Panc1 (cell line): ENCODE measurements at regions not wholly inside any gene's neighbourhood (a gene's known extent, or its start where the extent isn't known, plus 50 kb on each side); places are given as distances from the start of the nearest gene placed in this dataset.

Experiments used
- ATAC-seq: fragments of 200-7000 bp; cut with Tn5 transposase; 2 replicates; pipeline ENCODE4 v1.9.1; 2020; ENCODE audit warnings: mild to moderate bottlenecking, moderate library complexity
- BruUV-seq: library from RNA; stranded (reverse); fragments of 400-500 nt; replicated peaks from 2 replicates; lab custom pipeline; 2021; lab: Mats Ljungman, UMichigan
- CTCF ChIA-PET: fragments of 300-600 bp; sonication (Branson Sonifier 250); formaldehyde crosslinking; loops from one replicate; lab custom pipeline; 2022; ENCODE audit warnings: antibody characterized with exemption; lab: Charles Lee
- POLR2A ChIA-PET: fragments of 300-600 bp; sonication (Branson Sonifier 250); formaldehyde crosslinking; loops from one replicate; lab custom pipeline; 2022; ENCODE audit warnings: antibody characterized with exemption; lab: Charles Lee
- DNase-seq: peaks from one replicate; pipeline ENCODE4 v3.0.0-alpha.2; 2010; ENCODE audit warnings: low read depth, low spot score
- H3K27ac ChIP-seq: 2 replicates; pipeline ENCODE4 v1.5.1; 2011; ENCODE audit warnings: mild to moderate bottlenecking, low read length, inconsistent platforms
- H3K27me3 ChIP-seq: fragments of 200-500 bp; sonication (Bioruptor generic); 2 replicates; pipeline ENCODE4 v1.6.0; 2014; ENCODE audit warnings: low read length, inconsistent platforms; ENCODE audit not compliant: control insufficient read depth, insufficient read depth
- H3K36me3 ChIP-seq: fragments of 200-500 bp; sonication (Bioruptor generic); 2 replicates; pipeline ENCODE4 v1.5.1; 2014; ENCODE audit warnings: inconsistent platforms, mild to moderate bottlenecking, low read length, moderate library complexity; ENCODE audit not compliant: control insufficient read depth, insufficient read depth
- H3K4me1 ChIP-seq: 2 replicates; pipeline ENCODE4 v1.5.1; 2011; ENCODE audit warnings: inconsistent platforms, mild to moderate bottlenecking, low read length, moderate library complexity; ENCODE audit not compliant: control insufficient read depth, insufficient read depth
- H3K4me3 ChIP-seq, 2 experiments: 2 replicates each; pipeline ENCODE4 v1.5.1; 2011 to 2012; ENCODE audit warnings: low read depth in 2 of 2, low read length in 2 of 2, mild to moderate bottlenecking in 2 of 2, inconsistent platforms in 1 of 2, moderate library complexity in 1 of 2
- H3K9me3 ChIP-seq: fragments of 200-500 bp; sonication (Bioruptor generic); 2 replicates; pipeline ENCODE4 v1.5.1; 2014; ENCODE audit warnings: low read depth, mild to moderate bottlenecking, inconsistent platforms, low read length, moderate library complexity; ENCODE audit not compliant: control insufficient read depth, insufficient read depth
- CTCF ChIP-seq: fragments of 450-650 bp; IDR thresholded peaks from 2 replicates; pipeline ENCODE4 v1.5.1; 2017; ENCODE audit warnings: mild to moderate bottlenecking
- POLR2AphosphoS5 ChIP-seq: IDR thresholded peaks from 2 replicates; pipeline ENCODE4 v1.6.1; 2012; ENCODE audit warnings: mild to moderate bottlenecking, low read depth, low read length, moderate library complexity
- REST ChIP-seq, 2 experiments: IDR thresholded peaks; 2 replicates each; pipeline ENCODE4 v1.6.1; 2011 to 2012; ENCODE audit warnings: low read depth in 2 of 2, control low read depth in 1 of 2, low read length in 1 of 2, mild to moderate bottlenecking in 1 of 2, moderate library complexity in 1 of 2; ENCODE audit not compliant: insufficient read depth in 1 of 2
- SIN3A ChIP-seq: IDR thresholded peaks from 2 replicates; pipeline ENCODE4 v1.6.1; 2012; ENCODE audit warnings: low read depth, mild to moderate bottlenecking, low read length, moderate library complexity, borderline replicate concordance; ENCODE audit not compliant: insufficient read depth
- TCF7L2 ChIP-seq: IDR thresholded peaks from 2 replicates; pipeline ENCODE4 v1.6.1; 2011; ENCODE audit warnings: mild to moderate bottlenecking, low read depth, low read length, inconsistent platforms
- in situ Hi-C: cut with HindIII; loops from 2 replicates; pipeline ENCODE4 v1.10.0; 2016; ENCODE audit warnings: low sequenced_read_pairs, low pct_unique_long_range_greater_than_20kb
- intact Hi-C: fragments of 100-400 bp; cut with micrococcal nuclease; formaldehyde crosslinking; loops from one replicate; pipeline ENCODE4 v1.10.0; 2022; ENCODE audit not compliant: unreplicated experiment

GRCh38 chrX:143363419-143363818 is 153.9 kb downstream of the SPANXN3 start:
- no peak for TF ChIP-seq REST (IDR thresholded peaks at IDR 0.05; ENCODE audit: insufficient read depth in 1 of 2, low read depth in 2 of 2, low read length in 1 of 2)
- no peak for TF ChIP-seq TCF7L2
- no peak for TF ChIP-seq POLR2AphosphoS5
- TF ChIP-seq CTCF: no peak
- TF ChIP-seq SIN3A: no peak
- no peak overlapping the region for H3K27ac ChIP-seq
- CTCF ChIA-PET: no interaction called here
- H3K9me3 ChIP-seq: no peaks in the 10 kb centered on the region
- no peak overlapping the region for H3K4me3 ChIP-seq
- ATAC-seq (no peak), DNase-seq (no peak)
- in situ Hi-C loops (no loop called here), intact Hi-C loops (no loop called here)
- BruUV-seq: no TSS peak
- H3K4me1 ChIP-seq: no peaks in the 10 kb centered on the region
- POLR2A ChIA-PET: no interaction called here
- no peaks in the 10 kb centered on the region for H3K36me3 ChIP-seq
- no peaks in the 10 kb centered on the region for H3K27me3 ChIP-seq

GRCh38 chrX:143340190-143340589 is 177.1 kb downstream of the SPANXN3 start:
- no peak overlapping the region for H3K4me3 ChIP-seq
- H3K9me3 ChIP-seq: no peaks in the 10 kb centered on the region
- CTCF ChIA-PET: no interaction called here
- in situ Hi-C loops: no loop called here
- no peak for ATAC-seq
- H3K27me3 ChIP-seq: no peaks in the 10 kb centered on the region
- intact Hi-C loops: no loop called here
- TF ChIP-seq CTCF (no peak; the same call in 1 of the 2 replicates), REST (IDR thresholded peaks at IDR 0.05; ENCODE audit: insufficient read depth in 1 of 2, low read depth in 2 of 2, low read length in 1 of 2) (no peak), POLR2AphosphoS5 (no peak), TCF7L2 (no peak), SIN3A (no peak)
- no peaks in the 10 kb centered on the region for H3K4me1 ChIP-seq
- H3K36me3 ChIP-seq: no peaks in the 10 kb centered on the region
- POLR2A ChIA-PET: no interaction called here
- DNase-seq: no peak
- no TSS peak for BruUV-seq
- no peak overlapping the region for H3K27ac ChIP-seq
